GM12878 (cell line): ENCODE measurements at regions not wholly inside any gene's neighbourhood (a gene's known extent, or its start where the extent isn't known, plus 50 kb on each side); places are given as distances from the start of the nearest gene placed in this dataset.
A peak's percentile ranks its signal among the peaks of the same experiment; 100 is the strongest.

Experiments
- ATAC-seq: fragments of 200-7000 bp; cut with Tn5 transposase; 3 replicates; pipeline ENCODE4 v1.9.1; 2020; ENCODE audit warnings: mild to moderate bottlenecking, moderate library complexity
- BruUV-seq: library from RNA; stranded (reverse); fragments of 400-500 nt; replicated peaks from 2 replicates; lab custom pipeline; 2021; lab: Mats Ljungman, UMichigan
- CTCF ChIA-PET: fragments of 300-600 bp; sonication (Branson Sonifier 250); formaldehyde crosslinking; extraction: SDS; loops from one replicate; lab custom pipeline; 2021; ENCODE audit warnings: inconsistent platforms; lab: Yijun Ruan, JAX
- POLR2A ChIA-PET: fragments of 350-600 bp; formaldehyde crosslinking; extraction: SDS; loops from one replicate; lab custom pipeline; 2021; ENCODE audit warnings: inconsistent platforms; lab: Charles Lee
- RAD21 ChIA-PET: fragments of 300-600 bp; sonication (Branson Sonifier 250); formaldehyde crosslinking; loops from one replicate; lab custom pipeline; 2023; ENCODE audit warnings: antibody characterized with exemption; ENCODE audit not compliant: unreplicated experiment; lab: Charles Lee
- SMC1A ChIA-PET: fragments of 300-600 bp; sonication (Branson Sonifier 250); formaldehyde crosslinking; loops from one replicate; lab custom pipeline; 2023; ENCODE audit not compliant: unreplicated experiment, uncharacterized antibody; lab: Charles Lee
- DNase-seq: peaks from one replicate; pipeline ENCODE4 v3.0.0-alpha.2; 2011; ENCODE audit warnings: low read depth, low spot score
- FAIRE-seq: peaks from 3 replicates; lab custom pipeline; 2011; peaks lifted over from hg19 to GRCh38; lab: Jason Lieb, UNC
- H2AFZ ChIP-seq: 2 replicates; pipeline ENCODE4 v1.6.0; 2011; ENCODE audit warnings: low read depth, low read length, control low read depth; ENCODE audit not compliant: control insufficient read depth
- H3K27ac ChIP-seq: 2 replicates; pipeline ENCODE4 v1.5.1; 2011; ENCODE audit warnings: control low read depth; ENCODE audit not compliant: control insufficient read depth, insufficient read depth
- H3K27me3 ChIP-seq, 2 experiments: replicated peaks in 1 of 2; 2 replicates each; pipeline versions ENCODE4 v1.6.0 to v1.6.1; 2011; ENCODE audit warnings: low read length in 1 of 2; ENCODE audit not compliant: control insufficient read depth in 2 of 2, insufficient read depth in 2 of 2
- H3K36me3 ChIP-seq, 2 experiments: 2 replicates each; pipeline ENCODE4 v1.5.1; 2011; ENCODE audit warnings: low read length in 1 of 2; ENCODE audit not compliant: control insufficient read depth in 2 of 2, insufficient read depth in 2 of 2
- H3K4me1 ChIP-seq: 2 replicates; pipeline ENCODE4 v1.6.1; 2011; ENCODE audit warnings: mild to moderate bottlenecking, low read length, moderate library complexity, mixed read lengths; ENCODE audit not compliant: control insufficient read depth, insufficient read depth
- H3K4me2 ChIP-seq: 2 replicates; pipeline ENCODE4 v1.6.0; 2011; ENCODE audit warnings: control low read depth; ENCODE audit not compliant: control insufficient read depth, insufficient read depth
- H3K4me3 ChIP-seq: fragments of 200-600 bp; sonication (generic); 2 replicates; pipeline ENCODE4 v1.5.1; 2016
- H3K79me2 ChIP-seq: 2 replicates; pipeline ENCODE4 v1.6.0; 2011; ENCODE audit warnings: low read length; ENCODE audit not compliant: control insufficient read depth, insufficient read depth
- H3K9ac ChIP-seq: 2 replicates; pipeline ENCODE4 v1.8.0; 2011; ENCODE audit warnings: low read length, control low read depth, mixed read lengths; ENCODE audit not compliant: control insufficient read depth, insufficient read depth
- H3K9me3 ChIP-seq: replicated peaks from 3 replicates; pipeline ENCODE4 v1.5.1; 2011; ENCODE audit warnings: mild to moderate bottlenecking, low read length; ENCODE audit not compliant: control insufficient read depth, insufficient read depth
- H4K20me1 ChIP-seq: 2 replicates; pipeline ENCODE4 v1.6.0; 2011; ENCODE audit not compliant: control insufficient read depth, insufficient read depth
- BCL3 ChIP-seq: IDR thresholded peaks from 2 replicates; pipeline ENCODE4 v1.6.1; 2011; ENCODE audit warnings: borderline replicate concordance, low read depth, mild to moderate bottlenecking, moderate library complexity, low read length; ENCODE audit not compliant: insufficient read depth, poor library complexity, severe bottlenecking
- CTCF ChIP-seq, 3 experiments: IDR thresholded peaks in 2 of 3; conservative IDR thresholded peaks in 1 of 3; 2 replicates each; pipeline ENCODE4 v1.5.1; 2011; ENCODE audit warnings: low read depth in 3 of 3, low read length in 3 of 3, mild to moderate bottlenecking in 3 of 3, control low read depth in 2 of 3, moderate library complexity in 2 of 3, inconsistent platforms in 1 of 3, mixed read lengths in 1 of 3; ENCODE audit not compliant: control insufficient read depth in 2 of 3, insufficient read depth in 1 of 3; ENCODE audit errors: extremely low read depth in 1 of 3
- E2F4 ChIP-seq: IDR thresholded peaks from 2 replicates; pipeline ENCODE4 v1.6.1; 2012; ENCODE audit warnings: low read depth, low read length, improper control_type of control experiment
- NFIC ChIP-seq: IDR thresholded peaks from 2 replicates; pipeline ENCODE4 v1.6.1; 2012; ENCODE audit warnings: low read depth, mild to moderate bottlenecking, inconsistent platforms, low read length, moderate library complexity
- POU2F2 ChIP-seq: IDR thresholded peaks from 3 replicates; pipeline ENCODE4 v1.6.1; 2011; ENCODE audit warnings: low read depth, mild to moderate bottlenecking, low read length, borderline replicate concordance
- RB1 ChIP-seq: fragments of 450-650 bp; formaldehyde crosslinking; IDR thresholded peaks from 2 replicates; pipeline ENCODE4 v1.6.1; 2017; ENCODE audit warnings: mild to moderate bottlenecking, borderline replicate concordance
- SIN3A ChIP-seq: IDR thresholded peaks from 2 replicates; pipeline ENCODE4 v1.6.1; 2012; ENCODE audit warnings: low read depth, low read length, improper control_type of control experiment
- ZNF24 ChIP-seq: fragments of 450-650 bp; IDR thresholded peaks from 2 replicates; pipeline ENCODE4 v1.6.1; 2017; ENCODE audit warnings: antibody characterized with exemption, mild to moderate bottlenecking
- ZNF622 ChIP-seq: fragments of 450-650 bp; IDR thresholded peaks from 2 replicates; pipeline ENCODE4 v1.6.1; 2017; ENCODE audit warnings: mild to moderate bottlenecking, inconsistent platforms
- ZNF687 ChIP-seq: fragments of 450-650 bp; IDR thresholded peaks from 2 replicates; pipeline ENCODE4 v1.6.1; 2017; ENCODE audit warnings: mild to moderate bottlenecking, moderate library complexity
- WGBS: methylation state at CpG from one replicate; pipeline ENCODE4 v1.1.6; 2016; ENCODE audit warnings: low lambda C conversion rate; ENCODE audit not compliant: insufficient replicate concordance, insufficient coverage; ENCODE audit errors: missing lambda C conversion rate; 5-methylcytosine and 5-hydroxymethylcytosine counted together
- in situ Hi-C: fragments of 300-500 bp; cut with MboI; formaldehyde crosslinking; loops from 9 replicates; pipeline ENCODE4 v1.14.3; 2018; ENCODE audit warnings: mixed read lengths
- intact Hi-C: fragments of 100-400 bp; cut with micrococcal nuclease; formaldehyde crosslinking; loops from one replicate; pipeline ENCODE4 v1.14.2; 2022; ENCODE audit not compliant: unreplicated experiment

- TF ChIP-seq ZNF687 (no peak), NFIC (no peak), SIN3A (no peak), RB1 (no peak), POU2F2 (no peak), ZNF622 (no peak)
Measured at GRCh38 chr6:167452338-167453081, 127.6 kb downstream of the TTLL2 start (continued).

- Histone ChIP-seq H3K36me3 (no peaks in the 10 kb centered on the region), H2AFZ (no peak overlapping the region), H3K27ac (no peak overlapping the region), H3K9ac (no peak overlapping the region), H3K4me3 (no peak overlapping the region), H3K9me3 (no peaks in the 10 kb centered on the region), H3K79me2 (no peaks in the 10 kb centered on the region), H3K4me1 (no peaks in the 10 kb centered on the region), H3K4me2 (no peak overlapping the region), H4K20me1 (no peaks in the 10 kb centered on the region), H3K27me3 (no peaks in the 10 kb centered on the region; a peak in 1 of 4 replicates)
- FAIRE-seq = no peak
- WGBS = 45% methylated on average over 4 of the region's 4 CpGs
- no peak for ATAC-seq
- DNase-seq = no peak
- ChIA-PET CTCF (no interaction called here), POLR2A (no interaction called here), RAD21 (no interaction called here), SMC1A (no interaction called here)
- no TSS peak for BruUV-seq
- in situ Hi-C loops = no loop called here
- TF ChIP-seq BCL3 (peak; percentile 69), CTCF (IDR thresholded peaks at IDR 0.05 in 2 of 3, conservative IDR thresholded peaks at IDR 0.05 in 1 of 3; ENCODE audit: control insufficient read depth in 2 of 3, extremely low read depth in 1 of 3, insufficient read depth in 1 of 3, low read depth in 3 of 3, low read length in 3 of 3) (no peak), ZNF24 (peak; percentile 88), E2F4 (no peak)
- intact Hi-C loops = no loop called here
Measured at GRCh38 chr6:167453082-167453446, 128.2 kb downstream of the TTLL2 start.
